Spinal cord (tissue), 9 donors: ENCODE measurements at regions not wholly inside any gene's neighbourhood (a gene's known extent, or its start where the extent isn't known, plus 50 kb on each side); places are given as distances from the start of the nearest gene placed in this dataset.
A peak's percentile ranks its signal among the peaks of the same experiment; 100 is the strongest.
"Not testable (repeated sequence)": the region's sequence is repeated elsewhere in the genome, so short reads cannot be mapped to it uniquely, and the experiment has no call there.

ENCODE experiments used
- DNase-seq, 6 donors: peaks; one replicate each; pipeline versions ENCODE4 v3.0.0 to v3.0.0-alpha.2; 2013 to 2015; ENCODE audit warnings: low spot score in 6 of 6, low read depth in 4 of 6
- H3K27ac ChIP-seq: one replicate; pipeline ENCODE4 v1.5.1; 2013; ENCODE audit warnings: low read depth, low read length, control low read depth
- H3K27me3 ChIP-seq: one replicate; pipeline ENCODE4 v1.6.1; 2013; ENCODE audit warnings: low read length; ENCODE audit not compliant: control insufficient read depth, insufficient read depth
- H3K36me3 ChIP-seq: one replicate; pipeline ENCODE4 v1.6.1; 2013; ENCODE audit warnings: low read length; ENCODE audit not compliant: control insufficient read depth, insufficient read depth
- H3K4me1 ChIP-seq: one replicate; pipeline ENCODE4 v1.6.1; 2013; ENCODE audit warnings: low read length; ENCODE audit not compliant: control insufficient read depth, insufficient read depth
- H3K4me3 ChIP-seq: one replicate; pipeline ENCODE4 v1.5.1; 2013; ENCODE audit warnings: low read depth, low read length, control low read depth
- H3K9me3 ChIP-seq: one replicate; pipeline ENCODE4 v1.6.1; 2013; ENCODE audit warnings: low read length; ENCODE audit not compliant: control insufficient read depth, insufficient read depth
- WGBS: methylation state at CpG from one replicate; pipeline ENCODE4 v1.1.5; 2013; ENCODE audit warnings: missing lambda C conversion rate; ENCODE audit not compliant: insufficient coverage; 5-methylcytosine and 5-hydroxymethylcytosine counted together
- donor health status: healthy.

GRCh38 chr10:46774945-46775667 is 136.1 kb upstream of the PTPN20 start:
- H3K36me3 ChIP-seq, H3K9me3 ChIP-seq, H3K27me3 ChIP-seq, H3K4me3 ChIP-seq, DNase-seq, H3K27ac ChIP-seq, H3K4me1 ChIP-seq: not testable (repeated sequence)
- no CpG with 5 or more reads among the region's 44 CpGs for WGBS

- H3K36me3 ChIP-seq, H3K9me3 ChIP-seq, H3K27me3 ChIP-seq, H3K27ac ChIP-seq, H3K4me1 ChIP-seq, H3K4me3 ChIP-seq, DNase-seq: not testable (repeated sequence)
- 88% methylated on average over 10 of the region's 17 CpGs for WGBS
Observed at GRCh38 chr10:46775668-46776059, 135.6 kb upstream of the PTPN20 start.

GRCh38 chr10:46779571-46779970 is 131.7 kb upstream of the PTPN20 start:
- not testable (repeated sequence) for H3K9me3 ChIP-seq, H3K4me3 ChIP-seq, H3K4me1 ChIP-seq, H3K27ac ChIP-seq, H3K27me3 ChIP-seq, H3K36me3 ChIP-seq
- DNase-seq, result peak in 2 of 6 donors; percentile 5 to 27
- 52% methylated on average over 7 of the region's 9 CpGs for WGBS

GRCh38 chr10:46780164-46780563 is 131.1 kb upstream of the PTPN20 start:
- H3K4me1 ChIP-seq, H3K4me3 ChIP-seq, H3K9me3 ChIP-seq, H3K36me3 ChIP-seq, H3K27me3 ChIP-seq, H3K27ac ChIP-seq, DNase-seq: not testable (repeated sequence)
- no CpG with 5 or more reads among the region's 1 CpG for WGBS

GRCh38 chr10:46781001-46781400 is 130.2 kb upstream of the PTPN20 start:
- DNase-seq, H3K4me3 ChIP-seq, H3K9me3 ChIP-seq, H3K36me3 ChIP-seq, H3K4me1 ChIP-seq, H3K27ac ChIP-seq, H3K27me3 ChIP-seq: not testable (repeated sequence)
- WGBS, result no CpG with 5 or more reads among the region's 8 CpGs

GRCh38 chr10:46782001-46782874 is 129.0 kb upstream of the PTPN20 start:
- DNase-seq, H3K4me1 ChIP-seq, H3K4me3 ChIP-seq, H3K27me3 ChIP-seq, H3K27ac ChIP-seq, H3K36me3 ChIP-seq, H3K9me3 ChIP-seq: not testable (repeated sequence)
- WGBS, result no CpG with 5 or more reads among the region's 4 CpGs

- not testable (repeated sequence) for H3K36me3 ChIP-seq, H3K27ac ChIP-seq, H3K9me3 ChIP-seq, DNase-seq, H3K27me3 ChIP-seq, H3K4me1 ChIP-seq, H3K4me3 ChIP-seq
- no CpG with 5 or more reads among the region's 2 CpGs for WGBS
Observed at GRCh38 chr10:46784665-46785064, 126.6 kb upstream of the PTPN20 start.

GRCh38 chr10:46786125-46786517 is 125.1 kb upstream of the PTPN20 start:
- H3K4me1 ChIP-seq, H3K9me3 ChIP-seq, H3K27me3 ChIP-seq, H3K36me3 ChIP-seq, H3K27ac ChIP-seq: not testable (repeated sequence)
- no CpG with 5 or more reads among the region's 18 CpGs for WGBS
- H3K4me3 ChIP-seq, result peak overlapping the region; percentile 67
- peak in 2 of 6 donors; percentile 1 to 8 for DNase-seq

- not testable (repeated sequence) for H3K9me3 ChIP-seq, H3K36me3 ChIP-seq, H3K27me3 ChIP-seq, H3K4me1 ChIP-seq
- Histone ChIP-seq H3K4me3 (peak overlapping the region; percentile 67), H3K27ac (peak overlapping the region; percentile 61)
- peak; percentile 41 to 97 (median 60) for DNase-seq
- under 1% methylated on average over 32 of the region's 62 CpGs for WGBS
Observed at GRCh38 chr10:46786518-46787320, 124.5 kb upstream of the PTPN20 start.
